ENCODE measurements at regions not wholly inside any gene's neighbourhood (a gene's known extent, or its start where the extent isn't known, plus 50 kb on each side); places are given as distances from the start of the nearest gene placed in this dataset.

DNA sequence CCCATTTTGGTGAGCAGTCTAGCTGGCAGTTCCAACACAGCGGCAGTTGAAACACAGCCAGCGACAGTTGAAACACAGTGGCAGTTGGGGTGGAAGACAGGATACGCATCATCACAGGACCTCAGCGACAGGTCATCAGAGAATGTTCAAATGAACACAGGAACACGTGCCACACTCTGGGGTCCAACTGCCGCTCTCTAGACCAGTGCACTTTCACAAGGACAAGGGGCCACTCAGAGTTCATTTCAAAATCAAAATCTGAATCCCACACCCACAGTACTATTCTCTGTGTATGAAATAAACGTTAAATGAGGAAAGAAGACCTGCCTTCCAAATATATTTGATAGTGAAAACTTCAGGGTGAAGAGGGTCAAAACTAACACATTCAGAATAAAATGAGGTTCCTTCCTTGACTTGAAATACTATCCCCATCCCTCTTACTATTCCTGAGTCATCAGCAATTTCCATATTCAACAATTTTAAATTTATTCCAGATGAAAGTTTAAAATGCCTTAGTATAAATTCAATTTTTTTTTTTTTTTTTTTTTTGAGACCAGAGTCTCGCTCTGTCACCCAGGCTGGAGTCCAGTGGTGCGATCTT, 53.0 kb upstream of the SIMC1 start:
- TF ChIP-seq, protein P1, sequence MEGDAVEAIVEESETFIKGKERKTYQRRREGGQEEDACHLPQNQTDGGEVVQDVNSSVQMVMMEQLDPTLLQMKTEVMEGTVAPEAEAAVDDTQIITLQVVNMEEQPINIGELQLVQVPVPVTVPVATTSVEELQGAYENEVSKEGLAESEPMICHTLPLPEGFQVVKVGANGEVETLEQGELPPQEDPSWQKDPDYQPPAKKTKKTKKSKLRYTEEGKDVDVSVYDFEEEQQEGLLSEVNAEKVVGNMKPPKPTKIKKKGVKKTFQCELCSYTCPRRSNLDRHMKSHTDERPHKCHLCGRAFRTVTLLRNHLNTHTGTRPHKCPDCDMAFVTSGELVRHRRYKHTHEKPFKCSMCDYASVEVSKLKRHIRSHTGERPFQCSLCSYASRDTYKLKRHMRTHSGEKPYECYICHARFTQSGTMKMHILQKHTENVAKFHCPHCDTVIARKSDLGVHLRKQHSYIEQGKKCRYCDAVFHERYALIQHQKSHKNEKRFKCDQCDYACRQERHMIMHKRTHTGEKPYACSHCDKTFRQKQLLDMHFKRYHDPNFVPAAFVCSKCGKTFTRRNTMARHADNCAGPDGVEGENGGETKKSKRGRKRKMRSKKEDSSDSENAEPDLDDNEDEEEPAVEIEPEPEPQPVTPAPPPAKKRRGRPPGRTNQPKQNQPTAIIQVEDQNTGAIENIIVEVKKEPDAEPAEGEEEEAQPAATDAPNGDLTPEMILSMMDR (IDR thresholded peaks at IDR 0.05; ENCODE audit: low read length, missing control alignments), result no peak
- H3K4me3 ChIP-seq (replicated peaks; ENCODE audit: low read depth, low read length), result no peak overlapping the region
- no peak for DNase-seq (ENCODE audit: low read depth)

- no peak for DNase-seq (ENCODE audit: low read depth)
- no peak overlapping the region for H3K4me3 ChIP-seq (replicated peaks; ENCODE audit: low read depth, low read length)
- TF ChIP-seq, protein P1 (IDR thresholded peaks at IDR 0.05; ENCODE audit: low read length, missing control alignments), result no peak
These were observed 52.1 kb upstream of the SIMC1 start for GRCh38 chr5:176186107-176186506.

- TF ChIP-seq, protein P1 (IDR thresholded peaks at IDR 0.05; ENCODE audit: low read length, missing control alignments), result no peak
- no peak overlapping the region for H3K4me3 ChIP-seq (replicated peaks; ENCODE audit: low read depth, low read length)
- no peak for DNase-seq (ENCODE audit: low read depth)
These were observed 50.8 kb upstream of the SIMC1 start for GRCh38 chr5:176187276-176188062.

DNA sequence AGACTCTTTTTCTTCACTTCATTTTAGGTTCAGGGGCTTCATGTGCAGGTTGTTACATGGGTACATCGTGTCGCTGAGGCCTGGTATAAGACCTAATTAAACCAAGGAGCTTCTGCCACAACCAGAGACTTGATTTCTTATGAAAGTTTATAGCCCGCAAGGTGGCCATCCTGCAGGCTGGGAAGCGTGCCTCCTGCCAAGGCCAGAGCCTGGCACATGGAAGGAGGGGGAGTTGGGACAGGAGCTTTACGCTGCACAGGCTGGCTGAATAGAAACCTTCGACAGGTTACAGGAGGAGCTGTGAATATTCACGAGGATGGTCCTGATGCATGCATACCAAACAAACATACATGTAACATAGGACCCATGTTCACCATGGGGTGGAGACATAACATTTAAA, 50.1 kb upstream of the SIMC1 start:
- no peak for DNase-seq (ENCODE audit: low read depth)
- TF ChIP-seq, protein P1 (IDR thresholded peaks at IDR 0.05; ENCODE audit: low read length, missing control alignments), result no peak
- no peak overlapping the region for H3K4me3 ChIP-seq (replicated peaks; ENCODE audit: low read depth, low read length)

Measured in fibroblast of pulmonary artery (primary cell).